ENCODE measurements at regions not wholly inside any gene's neighbourhood (a gene's known extent, or its start where the extent isn't known, plus 50 kb on each side); places are given as distances from the start of the nearest gene placed in this dataset.

- no peak for DNase-seq
These were observed 351.8 kb upstream of the FMN2 start for GRCh38 chr1:239739919-239740318.

DNA sequence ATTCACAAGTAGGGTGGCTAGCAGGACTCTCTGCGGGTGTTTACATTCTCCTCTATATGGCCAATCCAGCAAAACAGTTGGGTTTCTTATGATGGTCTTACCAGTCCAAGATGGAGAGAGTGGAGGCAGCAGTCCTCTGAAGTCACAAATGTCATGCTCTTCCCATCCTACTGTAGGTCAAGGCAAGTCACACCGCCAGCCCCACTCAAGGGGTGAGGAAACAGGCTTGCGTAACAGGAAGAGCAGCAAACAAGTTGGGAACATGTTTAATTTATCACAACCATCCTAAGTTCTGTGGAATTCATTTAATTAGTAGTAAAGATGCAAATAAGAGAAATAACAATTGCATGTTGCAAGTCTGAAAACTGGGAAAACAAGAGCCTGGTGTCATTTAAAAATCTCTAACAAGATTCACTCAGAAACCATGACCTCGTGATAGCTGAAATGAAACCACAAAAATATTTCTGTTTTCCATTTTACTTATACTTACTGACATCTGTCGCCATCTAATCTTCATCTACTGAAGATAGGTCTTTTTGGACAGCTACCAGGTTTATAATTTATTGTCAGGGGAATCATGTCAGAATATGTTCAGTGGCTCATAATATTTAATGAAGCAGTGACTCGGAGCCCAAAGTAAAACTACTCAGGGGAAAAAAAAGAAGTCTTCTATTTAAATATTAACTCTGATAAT lies 349.1 kb upstream of the FMN2 start:
- no peak for DNase-seq

DNA sequence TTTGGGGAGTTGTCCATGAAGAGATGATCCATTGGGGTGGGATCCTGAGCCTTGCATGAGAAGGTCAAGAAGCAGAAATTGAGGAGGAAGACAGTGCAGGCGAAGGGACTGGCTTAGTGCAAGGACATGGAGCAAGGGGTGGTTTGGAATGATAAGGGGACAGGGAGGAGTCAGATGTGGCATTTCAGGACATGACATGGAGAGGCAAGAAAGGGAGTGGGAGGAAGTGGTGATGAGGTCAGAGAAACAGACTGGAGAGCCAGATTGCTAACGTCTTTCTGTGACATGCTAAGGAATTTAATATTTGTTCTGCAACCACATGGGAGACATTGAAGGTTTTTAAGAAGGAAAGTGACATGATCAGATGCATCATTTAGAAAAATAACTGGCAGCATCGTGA lies 346.8 kb upstream of the FMN2 start:
- DNase-seq: no peak

DNA sequence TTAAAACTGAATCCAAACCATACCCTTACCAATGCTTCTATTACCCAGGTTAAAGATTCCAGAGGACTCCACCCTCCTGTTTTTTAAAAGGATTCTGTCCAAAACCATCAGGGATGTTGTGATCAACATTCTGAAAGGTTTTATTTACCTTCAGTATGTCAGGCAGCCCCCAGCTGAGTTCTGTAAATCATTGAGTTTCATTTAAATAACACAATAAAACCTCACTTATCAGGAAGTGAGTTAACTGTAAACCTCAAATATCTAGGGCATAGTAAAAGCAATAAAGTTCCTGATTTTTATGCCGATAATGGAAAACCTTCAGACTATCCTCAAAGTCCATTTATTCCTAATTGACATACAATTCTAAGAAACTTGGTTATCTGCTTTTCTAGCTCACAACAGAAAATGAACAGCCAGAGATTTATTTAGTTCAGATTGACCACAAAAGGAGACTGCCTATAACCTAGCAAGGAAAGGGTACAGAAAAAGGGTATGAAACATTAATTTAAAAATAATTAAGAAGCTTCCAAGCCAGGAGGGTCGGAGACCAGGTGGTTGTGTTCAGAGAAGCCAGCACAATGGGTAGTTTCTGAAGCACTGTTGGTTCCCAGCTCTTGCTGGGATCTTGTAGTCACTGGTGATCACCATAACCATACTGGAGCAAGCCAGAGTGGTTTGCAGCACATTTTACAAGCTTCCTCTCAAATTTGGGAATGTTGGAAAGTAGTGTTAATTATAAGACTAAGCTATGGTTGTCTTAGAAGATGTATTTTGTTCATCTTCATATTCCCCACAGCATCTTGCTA lies 336.4 kb upstream of the FMN2 start:
- DNase-seq: no peak

GRCh38 chr1:239757716-239758115 lies 334.0 kb upstream of the FMN2 start:
- DNase-seq: no peak

GRCh38 chr1:239758756-239759155 lies 332.9 kb upstream of the FMN2 start:
- DNase-seq: no peak

- DNase-seq: no peak
These were observed 330.2 kb upstream of the FMN2 start for GRCh38 chr1:239761509-239761908.

DNA sequence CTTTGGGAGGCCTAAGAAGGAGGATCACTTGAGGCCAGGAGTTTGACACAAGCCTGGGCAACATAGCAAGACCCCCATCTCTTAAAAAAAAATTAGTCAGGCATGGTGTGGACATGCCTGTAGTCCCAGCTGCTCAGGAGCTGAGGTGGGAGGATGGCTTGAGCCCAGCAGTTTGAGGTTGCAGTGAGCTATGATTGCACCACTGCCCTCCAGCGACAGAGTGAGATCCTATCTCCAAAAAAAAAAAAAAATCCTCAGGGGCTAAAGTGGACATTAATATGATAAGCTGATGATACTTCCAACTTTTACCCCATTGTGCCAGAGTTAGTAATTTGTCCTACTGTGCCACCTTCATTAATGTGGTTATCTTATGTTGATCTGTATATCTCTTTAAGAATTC lies 327.8 kb upstream of the FMN2 start:
- DNase-seq: no peak

DNA sequence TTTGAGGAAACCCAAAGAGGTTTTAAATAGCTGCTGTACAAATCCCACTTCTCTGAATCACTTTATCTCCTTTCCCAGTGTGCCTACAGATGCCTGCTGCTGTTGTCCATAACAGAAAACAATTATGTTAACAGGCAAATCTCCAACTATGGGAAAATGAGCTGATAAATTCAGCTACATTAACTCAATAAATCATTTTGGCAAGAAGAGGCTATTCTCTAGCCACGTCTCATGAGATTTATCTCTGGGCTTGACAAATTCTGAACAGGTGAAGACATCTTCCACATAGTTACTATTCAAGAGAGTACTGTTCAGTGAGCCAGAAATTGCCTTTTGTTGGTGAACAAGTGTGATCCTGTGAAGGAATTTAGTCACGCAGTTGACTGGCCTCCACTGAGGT lies 327.1 kb upstream of the FMN2 start:
- DNase-seq: no peak

GRCh38 chr1:239765163-239765562 lies 326.5 kb upstream of the FMN2 start:
- DNase-seq: no peak

- DNase-seq: no peak
These were observed 320.1 kb upstream of the FMN2 start for GRCh38 chr1:239771550-239771949.

DNA sequence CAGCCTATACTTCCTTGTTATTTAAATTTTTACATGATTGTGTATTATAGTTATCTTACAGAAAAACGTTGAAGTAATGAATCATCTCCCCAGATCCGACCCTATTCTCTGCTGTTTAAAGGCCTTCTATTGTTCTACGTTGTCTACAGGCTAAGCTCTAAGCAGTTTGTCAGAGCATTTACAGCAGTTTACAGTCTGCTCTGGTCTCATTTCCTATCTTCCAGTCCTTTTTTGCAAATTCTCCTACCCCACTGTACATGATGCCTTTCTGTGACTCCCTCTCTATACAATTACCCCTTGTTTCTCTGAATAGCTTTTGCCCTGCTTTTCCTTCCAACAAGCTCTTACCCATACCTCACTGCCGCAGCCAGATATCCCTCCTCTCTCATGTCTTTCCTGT lies 319.2 kb upstream of the FMN2 start:
- no peak for DNase-seq

- no peak for DNase-seq
These were observed 316.2 kb upstream of the FMN2 start for GRCh38 chr1:239775466-239775865.

- DNase-seq: no peak
These were observed 313.4 kb upstream of the FMN2 start for GRCh38 chr1:239778208-239778813.

- no peak for DNase-seq
These were observed 311.7 kb upstream of the FMN2 start for GRCh38 chr1:239779962-239780361.

DNA sequence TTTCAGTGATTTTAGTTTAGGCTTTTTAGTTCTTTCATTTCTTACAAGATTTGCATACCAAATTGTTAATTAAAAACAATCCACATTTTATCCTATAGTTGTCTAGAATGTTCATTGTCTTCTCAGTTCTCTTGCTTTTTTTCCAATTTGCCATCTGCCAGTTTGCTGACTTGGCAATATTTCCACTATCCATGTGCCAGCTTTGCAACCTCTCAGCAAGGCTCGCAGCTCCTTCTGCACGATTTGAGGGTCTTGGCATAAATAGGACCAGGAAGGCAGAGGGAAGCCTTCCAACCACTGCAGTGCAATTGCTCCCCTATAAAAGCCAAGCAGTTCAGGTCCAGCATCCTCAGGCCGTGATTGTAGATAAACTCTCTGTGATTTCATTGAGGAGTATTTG lies 306.8 kb upstream of the FMN2 start:
- no peak for DNase-seq

- DNase-seq: no peak
These were observed 306.1 kb upstream of the FMN2 start for GRCh38 chr1:239785576-239785975.

DNA sequence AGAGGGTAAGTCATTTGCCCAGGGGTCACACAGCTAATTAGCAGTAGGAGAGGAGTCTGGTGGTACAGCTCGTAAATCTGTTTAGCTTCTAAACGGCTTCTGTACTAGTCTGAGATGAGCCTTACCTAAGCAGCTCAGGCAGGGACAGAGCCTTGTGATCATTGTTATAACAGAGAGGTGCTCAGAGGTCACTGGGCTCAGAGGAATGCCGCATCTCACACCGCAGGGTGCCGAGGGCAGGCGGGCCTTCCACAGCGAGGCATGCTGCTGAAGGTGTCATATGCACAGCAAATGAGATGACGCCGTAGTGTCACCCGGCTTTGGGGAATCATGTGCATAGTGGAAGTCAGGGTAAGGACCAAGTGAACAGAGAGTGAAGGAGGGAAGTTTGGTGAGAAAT lies 305.2 kb upstream of the FMN2 start:
- DNase-seq: no peak

GRCh38 chr1:239792157-239792556 lies 299.5 kb upstream of the FMN2 start:
- DNase-seq: no peak

- DNase-seq: no peak
These were observed 296.4 kb upstream of the FMN2 start for GRCh38 chr1:239795304-239795703.

DNA sequence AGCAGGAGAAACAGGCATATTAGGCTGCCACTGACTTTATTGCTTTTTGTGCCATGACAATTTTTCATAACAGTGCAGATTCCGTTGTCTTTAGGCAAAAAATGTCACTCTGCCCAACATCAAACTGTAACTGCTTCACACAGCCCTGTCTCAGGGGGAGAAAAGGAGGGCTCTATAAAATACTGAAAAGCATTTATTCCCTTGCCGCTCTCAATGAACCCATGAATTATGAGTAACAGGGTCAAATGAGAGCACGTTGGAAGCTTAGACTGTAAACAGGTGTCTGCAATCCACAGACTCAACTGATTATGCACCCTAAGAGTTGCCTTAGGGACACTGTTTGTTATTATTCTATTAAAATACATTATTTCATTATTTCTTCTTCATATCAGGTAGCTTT lies 292.1 kb upstream of the FMN2 start:
- DNase-seq: no peak

GRCh38 chr1:239800861-239801260 lies 290.8 kb upstream of the FMN2 start:
- DNase-seq: no peak

DNA sequence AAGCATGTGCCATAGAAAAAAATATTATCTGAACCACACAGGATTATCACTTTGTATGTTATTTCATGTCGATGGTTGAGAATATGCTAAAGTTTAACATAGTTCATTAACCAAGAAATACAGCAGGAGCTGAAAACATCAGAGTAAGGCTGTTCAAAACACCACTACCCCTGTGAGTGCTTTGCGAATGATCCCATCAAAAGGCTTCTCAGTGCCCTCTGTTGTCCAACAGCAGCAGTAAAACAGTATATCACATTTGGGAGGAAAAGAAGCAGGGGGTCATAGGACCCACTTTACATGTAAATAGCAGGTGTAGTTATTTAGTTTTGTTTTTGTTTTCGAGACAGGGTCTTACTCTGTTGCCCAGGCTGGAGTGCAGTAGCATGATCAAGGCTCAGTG lies 289.4 kb upstream of the FMN2 start:
- DNase-seq: no peak

DNA sequence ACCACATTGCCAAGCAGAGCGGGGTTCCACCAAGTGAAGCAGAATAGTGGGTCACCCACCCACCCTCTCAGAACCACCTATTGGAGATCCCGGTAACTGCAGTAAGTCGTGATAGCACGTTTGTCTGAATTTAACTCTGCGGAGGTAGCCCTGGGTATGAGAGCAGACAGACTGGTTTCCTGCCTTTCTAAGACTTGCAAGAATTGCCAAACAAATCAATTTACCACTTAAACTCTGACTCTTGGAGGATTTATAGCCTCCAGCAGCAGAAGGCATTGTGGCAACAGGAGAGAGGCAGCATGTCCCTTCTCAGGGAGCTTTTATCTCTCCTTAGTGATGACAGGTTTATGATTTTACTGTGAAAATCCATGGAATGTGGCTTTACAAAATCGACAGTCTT lies 287.9 kb upstream of the FMN2 start:
- no peak for DNase-seq

Measured in NCI-H510A (cell line).